NCI-H2029 treated with DMSO at 0.1 percent for 48 hours (cell line): ENCODE measurements at regions not wholly inside any gene's neighbourhood (a gene's known extent, or its start where the extent isn't known, plus 50 kb on each side); places are given as distances from the start of the nearest gene placed in this dataset.
"Not testable (repeated sequence)": the region's sequence is repeated elsewhere in the genome, so short reads cannot be mapped to it uniquely, and the experiment has no call there.

ENCODE experiments used
- DNase-seq: peaks from one replicate; lab custom pipeline; 2025; lab: John Stamatoyannopoulos, UW

DNA sequence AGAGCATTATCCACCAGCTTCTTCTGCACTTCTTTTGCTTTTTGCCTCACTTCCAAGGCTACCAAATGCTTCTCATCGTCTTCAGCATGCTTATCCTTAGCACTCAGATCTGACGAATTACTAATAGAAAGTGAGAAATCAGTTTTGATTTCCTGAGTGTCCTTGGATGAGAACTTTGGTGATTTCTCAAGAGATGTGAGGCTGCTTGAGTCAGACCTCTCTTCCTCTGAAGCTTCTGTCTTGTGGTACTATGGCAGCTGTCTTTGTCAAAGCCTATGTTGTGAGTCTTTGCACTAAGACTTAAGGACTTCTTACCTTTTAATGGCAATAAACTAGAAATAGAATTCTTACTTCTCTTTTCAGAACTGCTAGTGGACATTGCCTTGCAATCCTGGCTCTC, 169.9 kb downstream of the CPE start:
- no peak for DNase-seq

DNA sequence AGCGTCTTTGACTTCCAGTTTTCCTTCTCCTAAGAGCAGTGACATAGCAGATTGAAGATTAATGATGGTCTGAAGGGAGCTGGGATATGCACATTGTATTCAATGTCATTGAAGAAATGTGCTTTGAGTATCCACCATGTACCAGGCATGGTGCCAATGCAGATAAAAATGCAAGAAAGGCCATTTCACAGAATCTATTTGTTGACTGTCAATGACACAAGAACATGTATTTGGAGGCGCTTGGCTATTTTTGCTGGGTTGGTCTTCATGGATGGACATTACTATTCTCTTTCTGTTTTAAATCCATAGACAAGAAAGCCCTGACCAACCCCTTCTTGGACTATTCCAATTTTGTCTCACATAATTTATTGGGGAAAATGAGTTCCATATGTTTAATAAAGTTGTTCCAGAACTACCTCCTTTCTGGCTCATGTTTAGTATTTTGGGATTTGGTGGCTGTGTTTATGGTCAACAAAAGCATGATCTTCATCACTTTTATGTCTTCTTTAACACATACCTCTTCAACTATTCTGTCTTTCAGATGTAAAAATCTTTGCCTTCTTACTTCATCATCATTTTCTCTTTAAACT, 174.5 kb downstream of the CPE start:
- DNase-seq = no peak

DNA sequence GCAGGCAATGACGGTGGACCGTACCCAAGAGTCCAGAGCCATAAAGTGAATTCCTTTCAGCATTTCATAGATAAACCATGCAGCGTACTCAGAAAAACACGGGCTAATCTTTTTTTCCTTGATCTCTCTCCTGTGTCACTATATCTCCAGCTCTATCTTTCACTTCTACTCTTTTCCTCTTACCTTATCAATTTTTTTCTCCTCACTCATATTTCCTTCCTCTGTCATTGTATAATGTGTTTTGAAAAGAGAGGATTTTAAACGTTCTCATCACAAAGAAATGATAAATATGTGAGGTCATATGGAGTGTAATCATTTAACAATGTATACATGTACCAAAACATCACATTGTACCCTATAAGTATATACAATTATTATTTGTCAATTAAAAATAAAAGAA, 176.5 kb downstream of the CPE start:
- no peak for DNase-seq

DNA sequence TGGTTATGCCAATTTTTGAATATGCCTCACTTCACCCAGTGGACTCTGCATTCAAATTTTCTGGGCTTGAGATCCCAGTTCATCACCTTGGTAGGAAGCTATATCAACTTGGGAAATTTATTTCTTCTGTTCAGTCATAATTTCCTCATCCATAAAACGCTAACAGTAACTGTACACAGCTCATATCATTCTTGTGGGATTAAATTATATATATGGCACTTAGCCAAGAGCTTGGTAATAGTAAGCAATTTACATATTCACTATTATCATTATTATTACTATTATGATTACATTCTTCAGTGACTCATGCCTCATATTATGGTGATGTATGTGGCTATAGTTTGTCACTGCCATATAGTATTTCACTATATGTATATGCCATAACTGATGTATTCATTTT, 177.6 kb downstream of the CPE start:
- no peak for DNase-seq

DNA sequence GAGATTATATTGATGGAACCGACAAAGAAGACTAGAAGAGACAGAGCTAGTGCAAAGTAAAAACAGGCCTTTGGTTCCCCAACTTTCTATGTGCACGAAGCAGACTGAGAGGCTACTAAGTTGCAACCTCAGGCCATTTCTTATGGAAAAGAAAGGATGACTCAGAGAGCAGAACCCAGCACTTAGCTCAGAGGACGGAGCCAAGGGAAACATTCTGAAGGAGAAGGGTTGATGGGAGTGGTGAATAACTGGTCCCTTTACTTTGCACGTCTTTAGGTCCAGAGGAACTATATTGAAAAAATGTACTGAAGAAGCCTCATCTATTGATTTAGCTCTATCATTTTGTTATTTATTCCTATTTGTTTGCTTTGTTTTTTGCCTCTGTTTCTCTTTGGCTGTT, 182.1 kb downstream of the CPE start:
- no peak for DNase-seq

DNA sequence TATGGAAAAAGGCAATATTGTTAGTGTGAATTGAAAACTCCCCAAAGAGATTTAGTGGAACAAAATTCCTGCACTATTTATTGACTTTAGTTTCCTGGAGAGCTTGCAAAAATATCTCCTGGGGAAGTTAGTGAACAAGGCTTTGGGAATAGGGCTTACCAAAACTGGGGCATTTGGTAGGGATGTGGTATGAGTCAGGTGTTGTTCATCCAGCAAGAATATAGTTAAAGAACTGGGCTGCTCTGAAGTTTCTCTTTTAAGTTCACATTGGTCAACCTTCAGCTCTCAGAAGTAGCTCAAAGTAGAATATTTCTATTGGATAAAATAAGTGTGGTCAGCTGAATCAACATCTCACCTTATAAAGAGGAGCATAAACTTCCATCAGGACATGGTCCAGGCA, 185.0 kb downstream of the CPE start:
- no peak for DNase-seq

DNA sequence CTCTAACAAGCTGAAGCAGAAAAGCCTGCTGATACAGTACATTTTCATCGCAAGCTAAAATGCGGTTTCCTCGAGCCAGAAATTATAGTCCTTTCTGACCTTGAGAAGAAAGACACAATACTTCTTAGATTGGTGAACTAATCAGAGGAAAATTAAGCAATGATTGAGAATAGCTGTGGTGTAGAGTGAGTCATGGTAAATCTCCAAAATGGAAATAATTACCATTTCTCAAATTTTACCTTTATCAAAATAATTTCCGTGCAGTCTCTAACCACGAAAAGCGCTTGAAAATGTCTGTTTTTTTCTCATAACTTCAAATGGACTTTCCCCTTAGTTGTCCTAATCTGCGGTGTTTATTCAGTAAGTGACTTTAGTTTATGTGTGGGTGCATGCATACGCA, 190.2 kb downstream of the CPE start:
- DNase-seq = no peak

DNA sequence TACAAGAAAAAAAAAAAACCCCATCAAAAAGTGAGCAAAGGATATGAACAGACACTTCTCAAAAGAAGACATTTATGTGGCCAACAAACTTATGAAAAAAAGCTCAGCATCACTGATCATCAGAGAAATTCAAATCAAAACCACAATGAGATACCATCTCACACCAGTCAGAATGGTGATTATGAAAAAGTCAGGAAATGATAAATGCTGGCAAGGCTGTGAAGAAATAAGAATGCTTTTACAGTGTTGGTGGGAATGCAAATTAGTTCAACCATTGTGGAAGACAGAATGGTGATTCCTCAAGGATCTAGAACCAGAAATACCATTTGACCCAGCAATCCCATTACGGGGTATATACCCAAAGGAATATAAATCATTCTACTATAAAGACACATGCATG, 192.7 kb downstream of the CPE start:
- not testable (repeated sequence) for DNase-seq

DNA sequence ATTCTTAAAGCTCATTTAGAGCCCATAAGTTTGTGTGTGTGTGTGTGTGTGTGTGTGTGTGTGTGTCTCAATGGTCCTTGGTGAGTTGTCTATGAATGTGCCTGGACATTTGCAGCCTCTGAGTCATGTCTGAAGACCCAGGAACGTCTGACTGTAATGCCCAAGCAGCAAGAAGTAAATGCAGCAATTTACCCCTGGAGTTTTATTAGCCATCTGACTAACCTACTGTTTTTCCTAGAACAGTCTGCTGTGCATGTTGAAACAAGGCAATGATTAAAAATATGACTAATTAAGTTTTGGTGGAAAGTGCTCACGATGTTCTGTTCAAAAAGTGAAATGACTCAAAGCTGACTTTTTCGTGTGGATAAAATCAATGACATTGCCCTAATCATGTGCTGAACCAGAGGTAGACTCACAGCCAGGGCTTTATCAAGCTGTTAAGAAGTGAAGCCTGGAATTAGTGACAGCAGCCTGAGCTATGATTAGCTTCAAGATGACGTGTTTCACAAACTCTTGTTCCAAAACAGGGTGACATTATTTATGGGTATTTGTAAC, 201.6 kb downstream of the CPE start:
- DNase-seq = no peak

DNA sequence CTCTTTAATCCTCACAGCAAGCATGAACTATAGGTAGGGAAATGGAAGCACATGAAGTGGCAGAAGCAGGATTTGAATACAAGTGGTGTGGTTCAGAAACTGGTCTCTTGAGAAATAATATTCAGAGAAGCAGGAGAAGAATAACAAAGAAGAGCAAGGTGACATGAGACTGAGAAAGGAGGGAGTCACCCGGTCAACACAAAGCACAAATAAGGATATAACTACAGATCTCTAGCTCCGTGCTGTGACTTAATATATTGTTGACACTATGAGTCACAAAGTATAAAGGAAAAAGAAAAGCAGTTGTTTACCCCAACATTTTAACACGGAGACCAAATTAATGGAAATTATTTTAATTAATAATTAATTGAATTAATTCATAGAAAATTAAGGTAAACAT, 204.5 kb downstream of the CPE start:
- DNase-seq = no peak

DNA sequence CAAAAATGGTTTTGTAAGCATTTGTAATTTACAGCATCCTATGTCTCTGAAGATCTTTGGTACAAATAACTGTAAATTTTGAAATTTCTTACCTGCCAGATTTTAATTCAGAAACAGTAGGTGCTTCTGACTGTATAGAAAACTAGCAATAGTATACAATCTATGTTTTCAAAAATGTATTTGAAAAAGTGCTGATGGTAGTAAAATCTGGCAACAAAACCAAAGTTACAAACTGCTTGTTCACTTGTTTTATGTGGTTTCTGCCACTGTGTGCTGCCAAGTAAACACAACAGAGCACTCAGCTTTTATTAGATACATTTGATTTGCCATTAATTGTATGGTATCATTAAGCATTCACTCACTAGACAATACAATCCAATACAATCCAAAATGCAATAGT, 206.1 kb downstream of the CPE start:
- no peak for DNase-seq

DNA sequence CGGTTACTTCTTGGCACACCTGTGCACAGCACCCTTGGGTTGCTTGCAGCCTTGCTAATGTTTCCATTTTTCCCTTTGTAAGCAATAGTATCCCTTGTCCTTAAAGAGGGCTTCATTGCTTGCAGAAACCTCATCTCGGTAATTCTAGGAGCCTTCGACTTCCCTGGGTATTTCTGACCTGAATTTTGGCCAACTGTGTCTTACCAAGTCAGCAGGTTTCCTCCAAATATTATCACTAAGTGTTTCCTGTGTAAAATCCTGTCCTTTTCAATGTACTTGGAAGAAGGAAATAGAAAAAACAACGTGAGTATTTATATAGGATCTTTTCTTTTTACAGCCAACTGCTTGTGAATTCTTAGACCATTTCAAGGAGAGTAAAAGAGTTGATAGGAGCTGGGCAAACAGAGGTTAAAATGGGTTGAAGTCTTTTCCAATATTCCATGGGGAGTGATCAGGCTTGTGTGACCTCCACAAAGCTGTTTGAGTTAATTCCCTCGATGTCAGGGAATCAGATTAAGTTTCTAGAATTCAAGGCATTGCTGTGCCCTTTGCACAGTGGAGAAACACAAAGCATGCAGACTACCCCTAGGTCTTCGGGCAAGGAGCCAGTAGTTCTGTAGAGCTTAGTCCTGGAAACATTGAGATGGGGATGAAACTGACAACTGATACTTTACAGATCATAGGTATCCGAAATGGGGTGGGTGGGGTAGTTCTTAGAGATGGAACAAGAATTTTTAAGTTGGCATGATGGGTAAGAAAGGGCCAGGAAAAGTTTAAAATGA, 209.9 kb downstream of the CPE start:
- no peak for DNase-seq

DNA sequence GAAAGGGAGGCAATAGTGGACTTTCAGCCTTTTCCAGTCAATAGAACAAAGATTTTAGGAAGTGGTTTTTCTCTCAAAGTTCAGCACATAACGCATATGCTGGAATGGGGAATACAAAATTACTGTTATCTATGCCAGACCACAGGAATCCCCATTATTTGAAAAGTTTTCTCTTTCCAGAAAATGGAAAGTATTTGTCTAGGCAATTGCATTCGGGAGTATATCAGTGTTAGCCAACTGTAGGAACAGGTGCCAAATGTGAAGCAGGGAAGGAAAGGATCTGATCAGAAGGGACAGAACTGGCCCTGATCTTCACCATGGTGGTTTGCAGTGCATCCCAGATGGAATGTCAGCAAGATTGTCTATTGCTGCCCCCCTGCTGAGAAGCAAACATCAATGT, 213.6 kb downstream of the CPE start:
- no peak for DNase-seq

DNA sequence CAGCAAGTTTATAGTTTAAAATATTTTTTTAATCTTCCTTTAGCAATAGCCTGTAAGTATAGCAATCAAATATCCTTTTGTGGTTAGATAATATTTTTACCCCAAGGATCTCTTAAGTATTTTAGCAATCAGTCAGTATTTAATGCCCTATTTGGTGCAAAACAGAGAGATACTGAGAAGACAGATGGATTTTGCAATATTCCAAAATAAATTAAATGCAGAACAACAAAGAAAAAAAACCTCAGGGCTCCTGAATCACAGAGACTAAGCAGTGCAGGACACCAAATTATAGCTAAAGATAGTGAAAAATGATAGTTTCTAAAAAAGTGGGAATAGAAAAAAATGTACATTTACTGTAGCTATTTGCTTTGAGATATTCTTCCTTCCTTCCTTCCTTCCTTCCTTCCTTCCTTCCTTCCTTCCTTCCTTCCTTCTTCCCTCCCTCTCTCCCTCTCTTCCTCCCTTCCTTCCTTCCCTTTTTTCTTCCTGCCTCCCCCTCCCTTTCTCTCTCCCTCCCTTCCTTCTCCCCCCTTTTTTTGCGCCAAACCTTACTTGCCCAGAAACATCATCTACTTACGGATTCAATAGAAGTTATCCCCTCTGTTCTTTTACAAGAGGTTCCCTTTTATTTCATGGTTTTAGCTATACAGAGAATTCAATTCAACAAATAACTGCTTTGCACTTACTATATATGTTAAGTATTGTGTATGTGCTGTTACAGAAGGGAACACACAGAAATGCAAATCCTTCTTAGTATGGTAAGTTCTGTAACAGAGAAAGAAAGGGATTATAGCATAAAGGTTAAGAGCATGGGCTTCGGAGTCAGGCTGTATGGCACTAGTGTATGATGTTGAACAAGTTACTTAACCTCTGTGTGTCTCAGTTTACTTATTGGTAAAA, 219.0 kb downstream of the CPE start:
- DNase-seq = no peak

DNA sequence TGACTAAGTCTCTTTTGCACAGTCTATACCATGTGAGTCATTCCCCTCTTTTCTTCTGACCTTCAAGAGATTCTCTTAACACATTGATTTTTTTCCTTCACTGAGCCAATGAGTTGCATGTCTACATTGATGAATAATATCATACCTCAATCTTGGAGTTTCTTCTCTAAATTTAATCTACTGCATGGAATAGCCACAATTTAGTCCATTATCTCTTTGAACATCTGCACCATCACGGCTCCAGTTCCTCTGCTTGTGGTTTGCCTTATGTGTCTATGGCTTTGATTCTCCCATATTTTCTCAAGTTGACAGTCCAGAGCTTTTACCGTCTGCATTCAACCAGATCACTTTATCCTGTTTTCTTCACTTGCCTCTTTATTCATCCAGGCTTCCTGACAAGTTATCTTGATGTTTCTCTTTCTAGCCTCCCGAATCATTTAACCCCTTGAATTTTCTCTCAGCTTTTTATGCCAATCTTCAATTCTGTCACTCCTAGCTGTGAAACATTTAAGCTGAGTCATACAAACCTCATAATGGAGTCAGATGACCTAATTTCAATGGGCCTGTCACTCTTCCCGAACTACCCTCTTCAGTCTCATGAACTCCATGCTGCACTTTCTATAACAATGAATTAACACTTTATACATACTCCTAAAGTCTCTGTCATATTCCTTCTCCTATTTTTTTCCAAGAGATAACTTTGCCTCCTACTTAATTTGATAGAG, 222.3 kb downstream of the CPE start:
- DNase-seq = no peak

DNA sequence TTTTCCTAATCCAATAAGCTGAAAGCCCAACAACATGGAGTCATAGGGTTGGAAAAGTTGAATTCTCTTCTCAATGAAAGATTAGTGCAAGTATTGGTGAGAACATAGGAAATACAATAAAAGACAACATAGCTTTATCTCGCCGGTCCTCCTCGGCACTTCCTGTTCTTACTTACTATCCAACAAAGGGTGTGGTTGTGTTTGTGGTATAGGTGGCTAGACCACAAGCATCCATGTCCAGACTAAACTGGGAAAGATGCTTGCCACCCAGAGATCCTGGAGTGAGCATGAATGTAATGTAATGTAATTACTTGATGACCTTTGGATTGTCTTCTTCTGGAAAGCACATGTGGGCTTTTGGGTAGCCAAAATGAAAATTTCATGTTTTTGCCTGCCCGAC, 223.8 kb downstream of the CPE start:
- no peak for DNase-seq

DNA sequence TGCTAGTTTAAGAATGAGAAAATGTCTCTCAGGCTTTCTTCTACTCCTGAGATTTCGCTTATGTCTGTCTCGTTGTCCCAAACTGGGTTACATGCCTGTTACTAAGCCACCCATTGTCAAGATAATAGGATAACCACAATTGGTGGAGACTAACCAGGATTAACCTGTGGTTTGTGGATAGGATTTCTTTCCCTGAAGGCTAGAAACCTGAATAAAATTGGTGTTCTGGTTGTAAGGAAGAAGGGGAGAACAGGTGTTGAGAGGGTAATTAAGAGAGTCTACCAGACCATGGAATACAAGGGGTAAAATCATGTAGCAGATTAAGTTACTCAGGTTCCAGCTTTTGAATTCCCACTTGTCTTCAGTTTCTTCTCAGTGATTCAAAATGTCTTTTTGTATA, 225.4 kb downstream of the CPE start:
- DNase-seq = no peak

DNA sequence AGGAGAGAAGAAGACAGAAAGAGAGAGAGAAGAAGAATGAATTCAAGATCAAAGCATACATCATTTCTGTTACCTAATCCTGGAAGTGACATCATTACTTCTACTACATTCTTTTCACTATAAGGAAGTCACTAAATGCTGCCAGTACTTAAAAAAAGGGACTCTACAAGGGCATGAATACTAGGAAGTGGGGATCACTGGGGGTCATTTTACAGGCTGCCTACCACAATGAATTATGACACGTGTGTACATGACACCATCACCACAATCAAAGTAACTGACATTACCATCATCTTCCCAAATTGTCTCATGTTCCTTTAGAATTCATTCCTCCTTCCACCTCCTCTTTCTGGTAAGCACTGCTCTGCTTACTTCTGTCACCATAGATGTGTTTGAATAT, 227.0 kb downstream of the CPE start:
- DNase-seq = no peak

DNA sequence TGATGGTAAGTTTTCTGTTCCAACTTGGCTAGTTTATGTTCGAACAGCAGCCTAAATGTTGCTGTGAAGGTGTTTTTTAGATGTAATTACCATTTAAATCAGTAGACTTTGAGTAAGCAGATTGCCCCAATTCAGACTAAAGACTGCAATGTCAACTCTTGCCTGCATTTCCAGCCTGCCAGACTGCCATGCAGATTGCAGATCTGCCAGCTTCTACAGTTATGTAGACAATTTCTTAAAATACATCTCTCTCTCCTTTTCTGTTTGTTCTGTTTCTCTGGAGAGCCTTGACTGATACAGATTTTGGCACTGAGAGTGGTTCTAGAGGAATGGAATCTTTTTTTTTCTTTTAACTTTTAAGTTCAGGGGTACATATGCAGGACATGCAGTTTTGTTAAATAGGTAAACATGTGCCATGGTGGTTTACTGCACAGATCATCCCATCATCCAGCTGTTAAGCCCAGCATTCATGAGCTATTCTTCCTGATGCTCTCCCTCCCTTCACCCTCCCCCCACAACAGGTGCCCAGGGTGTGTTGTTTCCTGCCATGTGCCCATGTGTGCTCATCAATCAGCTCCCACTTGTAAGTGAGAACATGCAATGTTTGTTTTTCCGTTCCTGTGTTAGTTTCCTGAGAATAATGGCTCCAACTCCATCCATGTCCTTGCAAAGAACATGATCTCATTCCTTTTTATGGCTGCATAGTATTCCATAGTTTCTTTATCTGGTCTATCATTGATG, 227.8 kb downstream of the CPE start:
- no peak for DNase-seq

DNA sequence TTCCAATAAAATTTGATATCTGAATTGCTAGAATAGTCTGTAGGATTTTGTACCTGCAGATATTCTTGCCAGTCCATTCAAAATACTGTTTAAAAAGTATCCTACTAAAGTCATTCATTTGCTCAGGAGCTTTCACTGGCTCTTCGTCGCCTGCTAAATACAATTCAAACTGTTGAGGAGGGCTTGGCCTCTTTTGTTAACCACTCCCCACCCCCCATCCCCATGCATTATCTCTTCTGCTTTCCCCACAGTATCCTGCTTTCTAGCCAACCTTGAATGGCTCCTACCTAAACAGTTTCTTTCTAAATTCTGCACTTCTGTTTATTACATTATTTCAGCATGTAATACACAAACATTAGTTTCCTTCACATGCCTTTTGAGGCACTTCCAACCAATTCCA, 230.8 kb downstream of the CPE start:
- no peak for DNase-seq

DNA sequence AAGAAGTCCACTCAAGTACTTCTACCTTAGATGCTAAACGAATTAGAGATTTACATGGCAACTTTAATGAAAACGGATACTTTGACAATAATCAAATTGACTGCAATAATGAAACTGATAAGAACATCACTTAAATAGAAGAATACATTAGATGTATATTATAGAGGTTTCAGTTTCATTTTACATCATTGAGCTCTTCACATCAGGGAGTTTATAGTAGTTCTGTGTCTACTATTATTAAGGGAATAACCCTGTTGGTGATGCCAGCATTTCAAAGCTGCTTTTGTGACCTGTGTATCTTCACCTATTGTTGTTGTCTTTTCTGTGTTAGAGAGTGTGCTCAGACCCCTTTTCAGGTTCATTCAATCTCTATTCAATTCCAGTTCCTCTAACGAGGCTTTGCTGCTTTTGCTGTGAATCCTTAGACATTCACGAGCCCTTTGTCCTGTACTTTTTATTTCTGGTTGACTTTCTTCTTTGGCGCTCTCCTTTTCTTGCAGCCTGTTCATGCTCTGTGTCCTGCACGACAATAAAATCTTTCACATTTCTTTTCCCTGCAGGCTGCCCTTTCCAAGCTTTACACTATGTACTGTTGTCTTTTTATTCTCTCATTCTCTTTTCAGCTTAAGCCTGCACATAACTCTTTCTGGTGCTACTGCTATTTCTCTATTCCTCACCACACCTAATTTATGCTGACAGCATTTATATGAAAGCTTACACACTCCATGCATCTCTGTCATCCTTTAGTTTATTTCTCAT, 232.1 kb downstream of the CPE start:
- no peak for DNase-seq
